ENCODE measurements at regions not wholly inside any gene's neighbourhood (a gene's known extent, or its start where the extent isn't known, plus 50 kb on each side); places are given as distances from the start of the nearest gene placed in this dataset.

DNA sequence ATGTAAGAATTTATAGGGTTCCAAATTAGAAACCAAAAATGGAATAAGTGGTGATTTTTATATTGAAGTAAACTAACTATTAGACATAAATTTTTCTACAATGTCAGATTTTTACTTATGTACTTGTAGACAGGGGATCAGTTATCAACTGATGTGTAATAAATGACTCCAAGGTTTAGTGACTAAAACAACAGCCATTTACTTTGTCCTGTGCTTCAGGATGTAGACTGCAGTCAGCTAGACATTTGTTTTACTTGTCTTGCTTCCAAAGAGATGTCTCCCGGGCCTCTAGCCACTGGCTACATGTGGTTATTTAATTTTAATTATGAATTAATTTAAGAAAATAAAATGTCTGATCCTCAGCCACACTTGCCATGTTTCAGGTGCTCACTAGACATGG, 249.7 kb upstream of the IGFBP3 start:
- DNase-seq (ENCODE audit: low read depth in 2 of 2): no peak

DNA sequence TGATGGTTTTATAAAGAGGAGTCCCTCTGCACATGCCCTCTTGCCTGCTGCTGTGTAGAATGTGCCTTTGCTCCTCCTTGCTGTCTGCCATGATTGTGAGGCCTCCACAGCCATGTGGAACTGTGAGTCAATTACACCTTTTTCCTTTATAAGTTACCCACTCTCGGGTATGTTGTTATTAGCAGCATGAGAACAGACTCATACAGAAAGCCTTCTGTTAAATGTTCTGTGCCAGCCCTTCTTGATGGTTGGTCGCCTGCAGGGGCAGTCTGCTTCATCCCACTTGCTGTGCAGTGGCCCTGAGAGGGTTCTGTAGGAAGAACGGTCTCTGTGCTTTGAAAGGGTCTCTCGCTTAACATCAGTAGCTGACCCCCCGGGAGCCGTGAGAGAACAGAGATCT, 248.9 kb upstream of the IGFBP3 start:
- no peak for DNase-seq (ENCODE audit: low read depth in 2 of 2)

DNA sequence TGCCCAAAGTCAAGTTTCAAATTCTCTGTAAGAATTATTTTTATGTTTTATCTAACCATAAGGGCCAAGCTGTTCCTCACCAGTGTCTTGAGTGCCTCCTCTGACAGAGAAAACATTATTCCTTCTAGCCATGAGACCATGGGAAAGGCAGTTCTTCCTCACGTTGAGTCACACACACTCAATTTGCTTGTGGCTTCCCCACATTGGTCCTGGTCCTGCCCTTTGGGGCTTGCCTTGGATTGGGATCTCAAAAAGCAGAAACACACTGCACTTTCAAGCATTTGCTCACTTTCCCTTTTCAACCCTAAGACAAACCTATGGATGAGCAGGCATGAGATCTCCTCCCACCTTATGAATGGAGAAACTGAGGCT, 248.3 kb upstream of the IGFBP3 start:
- no peak for DNase-seq (ENCODE audit: low read depth in 2 of 2)

DNA sequence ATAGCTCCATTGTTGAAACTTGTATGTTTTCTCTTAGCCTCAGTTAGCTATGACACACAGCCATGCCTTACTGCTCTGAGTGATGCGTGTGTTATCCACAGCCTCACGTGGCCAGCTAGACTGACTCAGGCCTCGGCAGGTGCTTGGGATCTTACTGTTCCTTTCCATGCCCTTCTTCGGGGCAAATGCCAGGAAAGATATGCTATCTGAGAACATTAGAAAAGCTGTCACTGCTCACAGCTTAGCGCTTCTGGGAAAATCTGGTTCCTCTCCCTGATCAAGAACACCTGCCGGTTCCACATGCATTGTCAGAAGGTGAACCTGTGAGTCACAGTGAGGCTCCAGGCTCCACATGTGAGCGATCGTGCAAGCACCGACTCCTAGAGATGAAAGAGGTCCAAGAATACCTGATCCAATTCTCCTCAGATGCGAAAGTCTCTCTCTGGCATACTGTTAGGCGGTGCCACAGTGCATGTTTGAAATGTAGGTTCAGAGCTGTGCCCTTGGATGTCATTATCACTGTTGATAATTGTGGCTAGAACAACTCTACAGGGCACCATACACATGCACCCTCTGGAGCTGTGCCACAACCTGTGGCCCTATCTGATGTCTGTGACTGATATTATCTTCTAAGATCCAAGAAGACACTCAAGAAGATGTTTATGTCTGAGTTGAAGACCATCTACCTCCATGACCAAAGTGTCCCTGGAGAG, 247.8 kb upstream of the IGFBP3 start:
- DNase-seq (ENCODE audit: low read depth in 2 of 2): no peak

DNA sequence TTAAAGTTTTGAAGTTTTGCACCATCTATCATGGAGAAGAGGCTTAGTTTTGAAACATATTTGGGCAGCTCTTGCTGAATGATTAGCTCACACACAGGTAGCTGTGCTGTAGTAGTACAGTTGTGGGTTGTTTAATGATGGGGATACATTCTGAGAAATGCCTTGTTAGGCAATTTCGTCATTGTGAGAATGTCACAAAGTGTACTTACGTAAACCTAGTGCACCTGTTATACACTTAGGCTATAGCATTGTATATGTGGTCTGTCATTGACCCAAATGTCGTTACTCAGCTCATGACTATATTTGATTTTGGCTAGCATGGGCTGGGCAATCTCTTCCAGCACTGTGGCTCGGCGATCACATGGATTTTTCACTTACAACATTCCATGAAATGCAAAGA, 247.2 kb upstream of the IGFBP3 start:
- DNase-seq (ENCODE audit: low read depth in 2 of 2): no peak

DNA sequence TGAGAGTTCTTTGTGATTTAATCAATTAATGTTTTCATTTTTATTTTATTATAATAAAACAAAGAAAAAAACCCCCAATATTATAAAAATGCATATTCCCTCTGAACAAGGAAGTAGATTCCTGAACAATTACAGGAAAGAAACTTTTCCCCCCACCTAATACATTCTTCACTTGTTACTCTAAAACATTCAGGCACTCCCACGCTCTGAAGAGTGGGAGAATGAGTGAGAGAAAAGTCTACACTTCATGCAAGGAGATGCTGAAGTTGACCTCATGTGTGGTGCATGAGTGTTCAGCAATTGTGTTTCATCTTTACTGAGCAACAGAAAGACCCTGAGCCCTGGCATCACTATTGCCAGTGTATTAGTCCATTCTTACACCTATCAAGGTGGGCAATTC, 244.2 kb upstream of the IGFBP3 start:
- no peak for DNase-seq (ENCODE audit: low read depth in 2 of 2)

DNA sequence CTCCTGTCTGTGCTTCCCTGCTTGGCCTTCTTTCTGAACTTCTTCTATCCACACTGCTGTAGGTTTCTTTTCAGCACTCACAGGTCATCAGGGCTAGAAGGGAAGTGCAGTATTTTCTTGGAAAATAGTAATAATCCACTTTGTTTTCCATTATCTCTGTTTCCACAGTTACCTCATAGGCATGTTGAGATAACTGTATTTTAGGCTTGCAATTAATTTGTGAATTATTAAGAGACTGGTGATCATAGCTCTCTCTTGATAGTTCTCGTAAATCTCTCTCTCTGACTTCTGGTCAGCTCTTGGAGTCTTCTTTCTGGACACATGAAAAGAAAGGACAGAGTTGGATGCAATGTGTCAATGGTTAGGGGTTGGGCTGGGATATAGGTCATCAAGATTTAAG, 243.6 kb upstream of the IGFBP3 start:
- DNase-seq (ENCODE audit: low read depth in 2 of 2): no peak

DNA sequence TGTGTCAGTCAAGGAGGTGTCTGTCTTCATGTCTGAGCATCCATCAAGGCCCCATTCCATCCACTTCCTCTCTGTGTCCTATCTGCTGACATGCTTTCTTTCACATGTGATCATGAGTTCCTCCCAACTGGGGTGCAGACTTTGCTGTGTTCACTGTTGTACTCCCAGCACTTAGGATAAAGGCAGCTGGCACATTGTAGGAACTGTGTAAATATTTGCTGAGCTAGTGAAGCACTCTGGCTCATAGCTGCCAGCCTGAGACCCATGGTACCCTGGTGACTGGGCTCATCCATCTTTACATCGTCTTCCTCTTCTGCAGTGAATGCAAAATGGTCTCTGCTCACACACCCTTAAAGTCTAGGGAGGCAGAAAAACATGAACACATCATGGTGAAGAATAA, 242.2 kb upstream of the IGFBP3 start:
- no peak for DNase-seq (ENCODE audit: low read depth in 2 of 2)

DNA sequence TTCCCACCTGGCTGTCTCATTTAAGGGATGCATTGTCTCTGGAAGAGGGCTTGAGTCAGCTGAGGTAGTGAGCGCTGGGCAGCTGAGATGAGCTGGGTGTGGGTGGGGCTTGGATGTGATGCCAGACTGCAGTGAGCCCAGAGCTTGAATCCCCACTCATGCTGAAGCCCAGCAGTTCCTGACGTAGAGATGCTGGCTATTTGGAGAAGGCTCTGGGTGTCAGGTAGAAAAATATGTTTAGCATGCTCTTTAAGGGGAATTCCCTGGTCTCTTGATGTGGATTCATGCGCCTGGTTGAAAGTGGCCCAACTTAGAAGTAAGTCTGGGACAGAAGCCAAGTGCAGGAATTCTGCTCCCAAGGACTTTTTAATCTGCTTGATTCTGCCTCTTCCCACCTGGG, 241.5 kb upstream of the IGFBP3 start:
- DNase-seq (ENCODE audit: low read depth in 2 of 2): no peak

DNA sequence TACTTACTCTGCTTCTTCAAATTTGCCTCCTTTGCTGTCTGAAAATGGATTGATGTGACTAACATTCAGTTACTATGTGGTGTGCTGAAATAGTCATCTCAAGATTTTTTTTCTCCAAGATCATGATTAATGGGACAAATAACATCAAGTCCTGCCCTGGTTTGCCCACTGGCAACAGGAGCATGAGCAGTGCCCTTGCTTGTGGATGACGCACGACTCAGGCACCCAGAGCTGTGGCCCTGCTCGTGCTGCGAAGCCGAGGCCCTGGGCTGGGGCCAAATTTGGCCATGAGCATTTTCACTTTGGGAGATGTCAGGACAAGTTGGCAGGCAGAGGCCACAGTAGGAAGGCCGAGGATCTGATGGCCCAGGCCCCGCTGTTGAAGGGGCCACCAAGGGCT, 239.8 kb upstream of the IGFBP3 start:
- DNase-seq (ENCODE audit: low read depth in 2 of 2): no peak

DNA sequence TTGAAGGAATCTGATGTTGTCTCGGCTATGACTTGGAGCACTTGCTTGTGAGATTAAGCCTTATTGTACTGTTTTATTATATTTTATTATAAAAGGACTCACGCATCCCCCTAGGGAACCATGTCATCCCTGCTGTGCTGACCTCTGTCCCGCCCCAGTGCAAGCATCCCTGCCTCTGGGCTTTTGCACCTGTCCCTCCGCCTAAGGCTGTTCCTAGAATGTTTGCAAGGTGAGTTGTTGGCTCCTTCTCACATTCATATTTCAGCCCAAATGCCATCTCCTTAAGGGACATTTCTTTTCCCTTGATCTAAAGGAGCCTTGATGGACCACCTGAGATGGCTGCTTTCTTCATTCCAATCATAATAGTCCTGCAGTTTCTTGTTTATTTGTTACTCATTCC, 236.9 kb upstream of the IGFBP3 start:
- DNase-seq (ENCODE audit: low read depth in 2 of 2): no peak

DNA sequence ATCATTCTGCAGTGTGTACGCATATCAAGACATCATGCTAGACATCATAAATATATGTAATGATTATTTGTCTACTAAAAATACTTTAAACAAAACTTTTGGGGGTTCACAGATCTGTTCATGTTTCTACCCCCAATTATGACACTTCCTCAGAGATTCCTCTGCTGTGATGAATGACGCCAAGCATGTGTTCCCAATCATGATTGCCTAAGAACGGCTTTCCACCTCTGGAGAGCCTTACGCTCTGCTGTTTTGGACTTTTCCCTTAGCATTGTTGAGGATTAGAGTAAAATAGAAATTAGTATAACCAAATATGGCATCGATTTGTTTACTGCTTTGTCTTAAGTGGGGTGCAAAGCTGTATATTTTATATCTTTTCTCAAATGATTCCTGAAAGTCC, 236.3 kb upstream of the IGFBP3 start:
- DNase-seq (ENCODE audit: low read depth in 2 of 2): no peak

DNA sequence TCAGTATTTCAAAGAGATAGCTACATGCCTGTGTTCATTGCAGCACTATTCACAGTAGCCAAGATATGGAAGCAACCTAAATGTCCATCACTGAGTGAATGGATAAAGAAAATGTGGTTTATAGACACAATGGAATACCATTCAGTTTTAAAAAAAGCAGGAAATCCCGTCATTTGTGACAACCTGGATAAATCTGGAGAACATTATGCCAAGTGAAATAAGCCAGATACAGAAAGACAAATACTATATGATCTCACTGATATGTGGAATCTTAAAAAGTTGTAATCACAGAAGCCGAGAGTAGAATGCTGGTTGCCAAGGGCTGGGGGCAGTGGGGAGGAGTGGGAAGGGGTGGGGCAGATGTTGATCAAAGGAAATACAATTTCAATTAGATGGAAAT, 235.8 kb upstream of the IGFBP3 start:
- no peak for DNase-seq (ENCODE audit: low read depth in 2 of 2)

DNA sequence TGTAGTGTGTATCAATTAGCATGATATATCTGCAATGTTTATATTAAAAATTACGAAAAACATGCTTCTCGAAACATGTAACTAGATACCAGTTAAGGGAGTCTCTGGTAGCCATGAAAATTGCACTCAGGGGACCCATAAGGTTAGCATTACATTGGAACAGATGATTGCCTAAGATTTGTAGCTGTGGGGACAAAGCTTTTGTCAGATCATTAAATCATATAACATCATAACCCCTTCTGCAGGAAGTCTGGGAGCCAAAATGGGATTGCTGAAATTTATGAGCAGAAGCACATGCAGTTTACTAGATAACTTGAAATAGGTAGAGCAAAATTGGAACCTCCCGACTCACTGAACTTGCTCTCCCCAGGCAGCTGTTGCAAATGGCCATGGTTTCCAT, 235.0 kb upstream of the IGFBP3 start:
- no peak for DNase-seq (ENCODE audit: low read depth in 2 of 2)

DNA sequence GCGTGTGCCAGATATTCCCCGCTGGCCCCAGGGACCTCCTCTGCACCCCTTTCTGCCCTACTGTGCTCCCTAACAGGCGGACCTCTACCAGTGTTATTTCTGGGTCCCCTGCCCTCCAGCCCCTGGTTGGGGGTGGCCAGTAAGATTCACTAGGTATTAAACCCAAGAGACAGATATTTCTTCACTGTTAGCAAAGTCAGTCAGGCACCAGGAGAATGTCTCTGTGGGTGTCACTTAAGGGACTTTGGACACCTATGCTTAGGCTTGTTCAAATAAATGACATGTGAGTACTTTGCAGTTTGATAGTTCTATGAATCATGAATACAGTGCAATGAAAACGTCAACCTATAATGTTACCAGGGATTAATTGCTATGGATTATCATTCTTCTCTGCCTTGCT, 234.3 kb upstream of the IGFBP3 start:
- no peak for DNase-seq (ENCODE audit: low read depth in 2 of 2)

DNA sequence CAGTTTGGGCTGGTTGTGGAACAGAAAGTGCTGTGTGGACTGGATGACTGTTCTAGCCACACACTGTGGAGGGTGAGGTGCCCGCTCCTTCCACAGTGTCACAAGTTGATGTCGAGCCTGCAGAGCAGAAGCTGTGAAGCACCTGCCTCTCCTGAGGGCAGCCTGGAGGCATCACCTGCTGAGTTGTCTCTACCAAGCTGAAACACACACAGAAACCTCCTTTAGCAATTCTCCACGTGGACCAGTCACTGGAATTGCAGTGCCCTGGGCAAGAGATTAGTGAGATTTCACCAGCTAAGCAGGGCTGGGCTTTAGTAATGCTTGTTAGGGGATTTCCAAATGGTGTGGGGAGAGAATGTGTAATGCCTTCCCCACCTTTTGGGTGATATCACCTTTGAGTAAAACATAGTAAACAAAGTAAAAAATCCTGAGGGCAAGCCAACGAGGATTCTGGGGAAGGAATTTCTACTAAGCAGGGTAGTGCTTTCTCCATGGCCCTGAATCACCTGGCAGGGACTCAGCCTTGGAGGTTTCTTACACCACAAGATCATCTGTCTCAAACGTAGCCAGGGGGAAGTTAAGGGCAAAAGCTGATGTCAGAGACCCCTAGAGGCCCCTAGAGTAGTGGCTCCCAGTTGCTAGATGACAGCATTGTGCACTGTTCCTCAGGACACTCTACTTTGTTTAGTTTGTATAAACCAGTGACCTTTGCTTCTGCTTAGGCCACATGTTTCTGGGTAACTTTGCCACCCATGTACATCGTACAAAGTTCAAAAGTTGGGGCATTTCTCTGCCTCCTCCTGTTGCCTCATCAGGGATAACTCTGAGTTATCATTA, 233.1 kb upstream of the IGFBP3 start:
- no peak for DNase-seq (ENCODE audit: low read depth in 2 of 2)

DNA sequence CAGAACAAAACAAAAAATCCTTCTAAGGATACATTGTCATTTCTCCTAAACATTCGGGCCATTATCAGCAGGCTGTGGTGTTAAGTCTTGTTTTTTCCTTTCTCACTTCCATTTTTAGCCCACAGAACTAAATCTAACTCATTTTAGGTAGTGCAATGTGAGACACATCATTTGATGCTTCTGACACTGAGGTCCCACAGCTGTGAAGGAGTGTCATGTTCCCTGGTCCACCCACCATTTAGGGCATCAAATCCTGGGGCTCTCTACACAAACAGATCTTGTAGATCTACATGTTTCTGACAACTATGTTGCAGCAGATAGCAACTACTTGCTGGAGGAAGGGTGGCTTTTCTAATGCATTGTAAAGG, 232.5 kb upstream of the IGFBP3 start:
- DNase-seq (ENCODE audit: low read depth in 2 of 2): no peak

DNA sequence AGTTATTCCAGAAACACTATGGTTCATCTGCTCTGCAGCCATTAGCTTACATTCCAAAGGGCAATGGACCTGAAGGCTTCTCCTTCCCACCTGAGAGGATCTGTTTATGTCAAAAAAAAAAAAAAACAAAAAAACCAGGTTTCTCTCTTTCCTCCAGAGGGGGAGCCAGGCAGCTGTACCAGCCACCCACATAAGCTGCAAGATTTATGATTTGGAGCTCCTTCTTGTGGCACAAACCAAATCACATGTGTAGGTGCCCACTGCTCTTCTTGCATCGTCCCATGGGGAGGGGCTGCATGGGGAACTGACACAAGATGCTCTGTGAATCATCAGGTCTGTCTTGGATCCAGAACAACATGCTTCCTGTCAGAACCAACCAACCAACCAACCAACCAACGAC, 231.6 kb upstream of the IGFBP3 start:
- no peak for DNase-seq (ENCODE audit: low read depth in 2 of 2)

DNA sequence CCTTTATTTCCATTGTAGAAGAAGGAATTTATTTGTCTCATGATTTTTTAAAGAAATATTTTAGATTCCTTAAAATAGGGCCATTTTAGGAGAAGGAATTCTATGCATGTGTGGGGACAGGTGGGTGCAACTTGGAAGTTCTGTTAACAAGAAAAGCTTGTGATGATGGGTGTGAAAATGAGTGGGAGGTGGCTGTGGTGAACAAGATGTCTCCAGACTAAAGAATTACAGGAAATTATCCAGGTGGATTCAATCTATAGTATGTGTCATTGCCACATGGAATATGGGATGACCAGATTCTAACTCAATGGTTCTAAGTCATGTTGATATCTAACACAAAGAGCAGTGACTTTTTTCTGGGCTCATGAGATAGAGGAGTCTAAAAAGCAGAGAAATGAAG, 229.6 kb upstream of the IGFBP3 start:
- no peak for DNase-seq (ENCODE audit: low read depth in 2 of 2)

DNA sequence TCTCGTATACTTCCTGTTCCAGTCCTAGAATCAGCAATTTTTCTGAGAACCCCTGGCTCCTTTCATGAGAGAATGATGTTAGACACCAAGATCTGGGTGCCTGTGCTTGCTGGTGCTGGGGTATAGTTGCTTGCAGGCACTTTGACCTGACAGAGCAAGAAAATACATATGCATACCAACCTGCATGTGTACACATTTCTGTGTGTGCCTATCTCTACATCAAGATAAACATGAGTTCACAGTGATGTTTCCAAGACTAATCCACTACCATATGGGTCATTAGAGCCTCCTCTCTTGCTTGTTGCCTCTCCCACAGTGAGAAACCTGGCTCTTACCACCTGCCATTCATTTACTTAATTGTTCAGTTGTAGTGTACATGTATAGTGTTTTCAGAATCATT, 229.1 kb upstream of the IGFBP3 start:
- no peak for DNase-seq (ENCODE audit: low read depth in 2 of 2)

DNA sequence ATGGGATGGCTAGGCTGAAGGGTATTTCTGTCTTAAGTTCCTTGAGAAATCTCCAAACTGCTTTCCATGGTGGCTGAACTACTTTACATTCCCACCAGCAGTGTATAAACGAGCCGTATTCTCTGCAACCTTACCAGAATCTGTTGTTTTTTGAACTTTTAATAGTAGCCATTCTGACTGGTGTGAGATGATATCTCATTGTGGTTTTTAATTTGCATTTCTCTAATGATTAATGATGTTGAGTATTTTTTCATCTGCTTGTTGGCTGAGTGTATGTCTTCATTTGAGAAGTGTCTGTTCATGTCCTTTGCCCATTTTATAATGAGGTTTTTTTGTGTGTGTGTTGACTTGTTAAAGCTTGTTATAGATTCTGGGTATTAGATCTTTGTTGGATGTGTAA, 226.8 kb upstream of the IGFBP3 start:
- DNase-seq (ENCODE audit: low read depth in 2 of 2): no peak

DNA sequence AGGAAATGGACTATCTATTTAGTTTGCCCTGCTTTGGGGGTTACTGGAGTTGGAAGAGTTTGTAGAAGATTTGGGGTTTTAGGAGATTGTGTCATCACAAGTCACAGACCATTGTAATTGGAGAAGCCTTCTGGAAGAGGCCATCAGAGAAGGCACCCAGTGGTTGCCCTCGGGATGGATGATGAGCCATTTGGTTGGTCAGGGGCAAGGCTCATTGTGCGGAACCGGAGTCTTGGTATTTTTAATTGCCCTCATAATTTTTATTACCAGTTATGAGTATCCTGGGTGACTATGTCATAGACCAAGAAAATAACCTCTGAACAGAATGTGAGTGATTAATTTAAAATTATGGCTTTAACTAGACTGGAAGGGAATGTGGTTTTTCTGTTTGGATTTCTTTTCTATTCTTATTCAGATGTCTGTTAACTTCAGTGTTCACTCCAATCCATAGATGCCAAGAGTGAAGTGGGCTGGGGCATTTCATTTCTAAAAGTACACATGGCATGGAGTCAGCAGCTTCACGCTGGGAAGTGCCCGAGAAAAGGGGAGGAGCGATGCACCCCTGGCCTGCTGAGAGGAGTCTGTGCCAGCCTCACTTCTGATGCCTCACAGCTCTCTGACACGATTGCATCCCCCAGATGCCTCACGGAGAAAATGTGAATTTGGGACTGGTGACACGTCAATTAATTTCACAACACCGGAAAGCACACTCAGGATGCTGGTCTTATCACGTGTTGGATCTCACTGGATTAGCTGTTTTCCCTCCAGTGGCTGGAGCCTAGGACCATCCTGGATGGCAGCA, 225.6 kb upstream of the IGFBP3 start:
- DNase-seq (ENCODE audit: low read depth in 2 of 2): no peak

DNA sequence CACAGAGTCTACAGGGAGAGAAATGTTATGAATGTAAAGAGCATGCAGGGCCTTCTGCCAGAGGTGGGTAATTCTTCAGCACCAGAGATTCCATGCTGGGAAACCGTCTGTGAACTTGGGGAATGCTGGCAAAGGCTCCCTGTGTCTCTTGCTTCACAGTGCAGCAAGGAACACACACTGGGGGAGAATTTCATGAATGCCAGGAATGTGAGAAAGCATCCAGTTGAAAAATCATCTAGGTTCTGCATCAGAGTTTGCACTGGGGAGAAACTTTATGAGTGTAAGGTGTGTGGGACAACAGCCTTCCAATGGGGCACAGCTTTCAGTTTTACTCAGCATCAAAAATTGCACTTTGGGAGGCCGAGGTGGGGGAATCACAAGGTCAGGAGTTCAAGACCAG, 224.3 kb upstream of the IGFBP3 start:
- DNase-seq (ENCODE audit: low read depth in 2 of 2): no peak

All from stimulated activated CD8-positive, alpha-beta memory T cell treated with anti-CD3 and anti-CD28 coated beads, Interleukin-15, amount 100 ng/mL, for 48 hours (primary cell).